Lower leg skin (tissue), 3 donors: ENCODE measurements at regions not wholly inside any gene's neighbourhood (a gene's known extent, or its start where the extent isn't known, plus 50 kb on each side); places are given as distances from the start of the nearest gene placed in this dataset.

Experiments
- CTCF ChIP-seq, 3 donors: fragments of 450-650 bp; IDR thresholded peaks; one replicate each; pipeline ENCODE4 v1.5.1; 2016; ENCODE audit warnings: antibody characterized with exemption in 3 of 3, mild to moderate bottlenecking in 3 of 3, moderate library complexity in 2 of 3
- POLR2A ChIP-seq, 2 donors: fragments of 450-650 bp; IDR thresholded peaks; one replicate each; pipeline ENCODE4 v1.6.1; 2016 to 2017; ENCODE audit warnings: antibody characterized with exemption in 2 of 2, mild to moderate bottlenecking in 1 of 2, moderate library complexity in 1 of 2

GRCh38 chr16:86709103-86709502, 130.8 kb downstream of the FOXL1 start:
- TF ChIP-seq POLR2A (IDR thresholded peaks at IDR 0.05) (no peak), CTCF (IDR thresholded peaks at IDR 0.05) (no peak)
